ENCODE measurements at regions not wholly inside any gene's neighbourhood (a gene's known extent, or its start where the extent isn't known, plus 50 kb on each side); places are given as distances from the start of the nearest gene placed in this dataset.

- TF ChIP-seq POLR2A (IDR thresholded peaks at IDR 0.05; ENCODE audit: low read depth) (no peak), POLR2AphosphoS5 (IDR thresholded peaks at IDR 0.05) (no peak), CTCF (IDR thresholded peaks at IDR 0.05) (no peak)
Measured at GRCh38 chr3:148455098-148455497, 242.6 kb upstream of the AGTR1 start.
